NT2/D1 (cell line): ENCODE measurements at regions not wholly inside any gene's neighbourhood (a gene's known extent, or its start where the extent isn't known, plus 50 kb on each side); places are given as distances from the start of the nearest gene placed in this dataset.

ENCODE experiments used
- DNase-seq: peaks from one replicate; pipeline ENCODE4 v3.0.0-alpha.2; 2011; ENCODE audit warnings: low read depth, low spot score
- H3K27me3 ChIP-seq: 2 replicates; pipeline ENCODE4 v1.6.0; 2011; ENCODE audit warnings: mild to moderate bottlenecking; ENCODE audit not compliant: insufficient read length, insufficient read depth
- H3K36me3 ChIP-seq: 2 replicates; pipeline ENCODE4 v1.6.1; 2011; ENCODE audit warnings: mild to moderate bottlenecking, low read length, mixed read lengths; ENCODE audit not compliant: insufficient read depth, insufficient read length
- H3K4me1 ChIP-seq: 2 replicates; pipeline ENCODE4 v1.5.1; 2011; ENCODE audit not compliant: insufficient read depth, insufficient read length
- H3K4me3 ChIP-seq: 2 replicates; pipeline ENCODE4 v1.5.1; 2011; ENCODE audit warnings: low read depth; ENCODE audit not compliant: insufficient read length
- H3K9ac ChIP-seq: 2 replicates; pipeline ENCODE4 v1.6.0; 2011; ENCODE audit warnings: low read depth; ENCODE audit not compliant: insufficient read length
- H3K9me3 ChIP-seq: 2 replicates; pipeline ENCODE4 v1.5.1; 2011; ENCODE audit warnings: mild to moderate bottlenecking, low read length; ENCODE audit not compliant: insufficient read depth
- SUZ12 ChIP-seq: IDR thresholded peaks from 2 replicates; pipeline ENCODE4 v1.6.1; 2011; ENCODE audit not compliant: insufficient read length, insufficient read depth; ENCODE audit errors: extremely low read depth
- YY1 ChIP-seq: IDR thresholded peaks from 2 replicates; pipeline ENCODE4 v1.6.1; 2011; ENCODE audit not compliant: insufficient read length, insufficient read depth
- ZNF274 ChIP-seq: IDR thresholded peaks from 2 replicates; pipeline ENCODE4 v1.6.1; 2011; ENCODE audit warnings: mild to moderate bottlenecking, low read depth, low read length

GRCh38 chr4:174069848-174070330 lies 213.6 kb downstream of the FBXO8 start:
- H3K4me1 ChIP-seq, result no peaks in the 10 kb centered on the region
- H3K4me3 ChIP-seq, result no peak overlapping the region
- DNase-seq, result no peak
- H3K9me3 ChIP-seq, result peaks cover 7% of the 10 kb centered on the region; the same call in 1 of the 2 replicates
- no peak overlapping the region for H3K9ac ChIP-seq
- TF ChIP-seq SUZ12 (no peak), ZNF274 (no peak), YY1 (no peak)
- no peaks in the 10 kb centered on the region for H3K36me3 ChIP-seq
- no peaks in the 10 kb centered on the region for H3K27me3 ChIP-seq

DNA sequence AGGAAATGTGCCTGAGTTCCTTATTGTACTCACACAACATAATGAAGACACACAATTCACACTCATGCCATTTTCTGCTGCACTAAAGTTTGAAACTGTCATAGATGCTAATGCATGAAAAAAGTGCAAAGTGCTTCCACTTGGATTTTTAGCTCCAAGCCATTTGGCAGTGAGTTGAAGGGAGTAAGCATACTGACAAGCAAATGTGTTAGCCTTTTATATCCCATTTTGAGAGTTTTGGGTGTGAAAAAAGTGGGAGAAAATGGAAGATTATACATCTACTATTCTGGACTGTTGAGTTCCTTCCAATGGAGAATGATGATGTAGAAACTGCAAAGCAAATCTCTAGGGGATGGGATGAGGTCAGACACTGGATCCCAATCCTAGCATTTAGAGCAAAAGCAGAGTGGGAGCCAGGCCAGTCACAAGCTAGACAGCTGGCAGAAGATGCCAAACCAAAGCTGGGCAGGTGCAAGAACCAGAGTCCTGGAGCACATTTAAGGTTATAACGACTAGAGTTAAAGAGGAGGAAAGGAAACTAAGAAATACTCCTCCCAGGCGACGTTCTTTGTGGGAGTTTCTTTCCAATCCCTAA lies 216.8 kb downstream of the FBXO8 start:
- H3K4me3 ChIP-seq, result no peak overlapping the region

DNA sequence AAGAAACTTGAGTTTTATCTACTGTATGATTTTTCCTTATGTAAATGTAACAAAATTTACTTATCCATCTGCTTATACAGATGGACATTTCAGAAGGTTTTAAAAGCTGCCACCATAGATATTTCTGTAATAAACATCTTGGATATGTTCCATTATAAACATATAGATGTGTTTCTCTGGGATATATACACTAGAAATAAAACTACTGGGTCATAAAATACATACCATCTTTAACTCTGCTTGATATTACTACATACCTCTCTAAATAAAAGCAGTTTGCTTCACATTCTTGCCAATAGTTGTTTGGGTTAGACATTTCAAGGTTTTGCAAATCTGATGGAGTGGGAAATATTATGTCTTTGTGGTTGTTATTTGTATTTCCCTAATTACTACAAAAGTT lies 220.6 kb downstream of the FBXO8 start:
- Histone ChIP-seq H3K4me1 (no peaks in the 10 kb centered on the region), H3K9ac (no peak overlapping the region), H3K36me3 (no peaks in the 10 kb centered on the region), H3K4me3 (no peak overlapping the region), H3K27me3 (no peaks in the 10 kb centered on the region), H3K9me3 (no peaks in the 10 kb centered on the region)
- no peak for TF ChIP-seq SUZ12
- no peak for TF ChIP-seq ZNF274
- no peak for TF ChIP-seq YY1
- no peak for DNase-seq

More for the DNA sequence above, 216.8 kb downstream of the FBXO8 start:
- H3K4me1 ChIP-seq, result no peaks in the 10 kb centered on the region
- no peaks in the 10 kb centered on the region for H3K27me3 ChIP-seq
- no peak overlapping the region for H3K9ac ChIP-seq
- DNase-seq, result no peak
- no peak for TF ChIP-seq SUZ12
- TF ChIP-seq ZNF274, result no peak
- no peak for TF ChIP-seq YY1
- no peaks in the 10 kb centered on the region for H3K36me3 ChIP-seq
- H3K9me3 ChIP-seq, result no peaks in the 10 kb centered on the region

- TF ChIP-seq ZNF274 (no peak), SUZ12 (no peak), YY1 (no peak)
- Histone ChIP-seq H3K9me3 (no peaks in the 10 kb centered on the region), H3K9ac (no peak overlapping the region), H3K4me1 (no peaks in the 10 kb centered on the region), H3K4me3 (no peak overlapping the region), H3K27me3 (no peaks in the 10 kb centered on the region), H3K36me3 (no peaks in the 10 kb centered on the region)
- DNase-seq, result no peak
These were observed 222.4 kb downstream of the FBXO8 start for GRCh38 chr4:174061026-174061425.

DNA sequence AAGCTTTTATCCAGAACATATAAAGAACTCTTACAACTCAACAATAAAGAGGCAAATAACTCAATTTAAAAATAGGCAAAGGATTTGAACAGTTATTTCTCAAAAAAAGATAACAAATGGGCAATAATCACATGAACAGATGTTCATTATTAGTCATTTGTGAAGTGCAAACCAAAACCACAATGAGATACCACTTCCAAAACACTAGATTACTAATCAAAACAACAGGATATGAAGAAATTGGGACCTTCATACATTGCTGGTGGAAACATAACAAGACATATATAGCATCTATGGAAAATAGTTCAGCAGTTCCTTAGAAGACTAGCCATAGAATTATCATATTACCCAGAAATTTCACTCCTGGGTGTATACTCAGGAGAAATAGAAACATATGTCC lies 224.6 kb downstream of the FBXO8 start:
- no peak for DNase-seq
- Histone ChIP-seq H3K9me3 (no peaks in the 10 kb centered on the region), H3K4me1 (no peaks in the 10 kb centered on the region), H3K4me3 (no peak overlapping the region), H3K36me3 (no peaks in the 10 kb centered on the region), H3K27me3 (no peaks in the 10 kb centered on the region), H3K9ac (no peak overlapping the region)
- TF ChIP-seq ZNF274 (no peak), SUZ12 (no peak), YY1 (no peak)

- no peak for TF ChIP-seq SUZ12
- no peak for TF ChIP-seq YY1
- TF ChIP-seq ZNF274, result no peak
- Histone ChIP-seq H3K9me3 (no peaks in the 10 kb centered on the region), H3K4me1 (no peaks in the 10 kb centered on the region), H3K4me3 (no peak overlapping the region), H3K36me3 (no peaks in the 10 kb centered on the region), H3K9ac (no peak overlapping the region), H3K27me3 (no peaks in the 10 kb centered on the region)
- no peak for DNase-seq
These were observed 226.5 kb downstream of the FBXO8 start for GRCh38 chr4:174056959-174057358.

- H3K4me3 ChIP-seq, result no peak overlapping the region
- TF ChIP-seq ZNF274, result no peak
- TF ChIP-seq SUZ12, result no peak
- TF ChIP-seq YY1, result no peak
These were observed 228.1 kb downstream of the FBXO8 start for GRCh38 chr4:174055344-174055743.

More at GRCh38 chr4:174055344-174055743, 228.1 kb downstream of the FBXO8 start:
- Histone ChIP-seq H3K27me3 (no peaks in the 10 kb centered on the region), H3K36me3 (no peaks in the 10 kb centered on the region), H3K9ac (no peak overlapping the region), H3K4me1 (no peaks in the 10 kb centered on the region), H3K9me3 (no peaks in the 10 kb centered on the region)
- DNase-seq, result no peak
